ENCODE measurements at regions not wholly inside any gene's neighbourhood (a gene's known extent, or its start where the extent isn't known, plus 50 kb on each side); places are given as distances from the start of the nearest gene placed in this dataset.

DNA sequence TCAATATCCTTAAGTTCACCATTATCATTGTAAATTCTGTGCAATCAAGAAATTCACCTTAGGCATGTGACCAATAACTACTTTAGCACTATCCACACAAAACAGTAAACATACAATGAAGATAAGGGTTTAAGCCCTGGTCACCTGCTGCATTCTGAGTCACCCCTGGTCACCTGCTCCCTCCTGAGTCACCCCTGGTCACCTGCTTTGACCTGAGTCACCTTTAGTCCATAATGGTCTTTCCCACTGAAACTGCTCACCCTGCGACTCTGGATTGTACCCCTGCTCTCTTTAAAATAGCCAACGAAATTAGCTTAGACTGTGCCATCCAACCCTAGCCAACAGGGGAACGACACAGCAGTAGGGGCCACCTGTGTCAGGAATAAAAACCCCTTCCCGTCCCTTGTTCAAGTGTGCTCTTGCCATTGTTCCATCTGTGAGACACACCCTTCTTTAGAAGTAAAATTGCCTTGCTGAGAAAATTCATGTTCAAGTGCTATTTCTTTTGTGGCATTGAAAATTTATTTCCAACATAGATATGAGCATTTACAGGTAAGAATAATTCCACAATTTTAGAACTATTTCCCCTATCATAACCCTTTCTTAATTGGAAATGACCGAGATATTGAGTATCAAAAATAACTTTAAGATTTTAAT is 902.8 kb downstream of the DSC3 start:
- TF ChIP-seq CTCF (IDR thresholded peaks at IDR 0.05) (no peak), ZFX (IDR thresholded peaks at IDR 0.05; ENCODE audit: borderline replicate concordance) (no peak)
- H3K27ac ChIP-seq, result no peak overlapping the region

DNA sequence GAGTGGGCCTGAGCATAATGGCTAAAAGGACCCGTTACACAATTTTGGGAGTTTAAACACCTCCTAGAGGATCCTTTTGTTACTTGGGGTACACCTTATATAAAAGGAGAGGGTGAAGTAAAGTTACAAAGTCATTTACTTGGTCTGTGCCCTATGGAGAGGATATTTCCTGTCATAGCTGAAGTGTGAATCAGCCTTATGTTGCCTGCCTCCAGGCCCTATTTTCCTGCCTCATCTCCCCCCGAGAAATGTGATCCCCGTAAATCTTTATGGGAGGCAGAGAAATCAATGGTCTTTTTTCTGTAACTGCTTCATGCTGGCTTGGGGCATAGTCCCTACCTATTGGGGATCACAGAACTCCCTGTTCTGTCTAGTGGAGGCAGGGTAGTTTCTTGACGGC is 906.6 kb downstream of the DSC3 start:
- TF ChIP-seq ZFX (IDR thresholded peaks at IDR 0.05; ENCODE audit: borderline replicate concordance) (no peak), CTCF (IDR thresholded peaks at IDR 0.05) (no peak)
- no peak overlapping the region for H3K27ac ChIP-seq

DNA sequence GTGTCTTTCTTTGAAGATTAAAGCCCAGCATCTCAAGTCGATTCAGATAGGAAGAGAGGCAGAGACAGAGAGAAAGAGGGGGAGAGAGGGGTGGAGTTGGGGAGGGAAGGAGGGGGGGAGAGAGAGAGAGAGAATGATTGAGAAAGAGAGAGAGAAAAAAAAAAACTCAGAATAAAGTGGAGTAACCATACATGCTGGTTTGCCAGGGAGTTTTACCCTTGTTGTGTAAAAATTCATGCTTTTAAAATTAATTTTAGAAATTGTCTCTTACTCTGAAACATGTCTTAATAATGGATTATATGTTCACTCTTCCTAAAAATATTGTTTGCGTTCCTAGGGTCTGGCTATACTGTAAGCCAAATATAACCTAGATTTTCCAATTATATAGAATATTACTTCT is 908.5 kb downstream of the DSC3 start:
- TF ChIP-seq CTCF (IDR thresholded peaks at IDR 0.05) (no peak), ZFX (IDR thresholded peaks at IDR 0.05; ENCODE audit: borderline replicate concordance) (no peak)
- no peak overlapping the region for H3K27ac ChIP-seq

GRCh38 chr18:30132959-30133358 is 909.6 kb downstream of the DSC3 start:
- TF ChIP-seq CTCF (IDR thresholded peaks at IDR 0.05), result no peak
- TF ChIP-seq ZFX (IDR thresholded peaks at IDR 0.05; ENCODE audit: borderline replicate concordance), result no peak
- H3K27ac ChIP-seq, result no peak overlapping the region

GRCh38 chr18:30121397-30121796 is 921.1 kb downstream of the DSC3 start:
- TF ChIP-seq ZFX (IDR thresholded peaks at IDR 0.05; ENCODE audit: borderline replicate concordance), result no peak
- TF ChIP-seq CTCF (IDR thresholded peaks at IDR 0.05), result no peak
- H3K27ac ChIP-seq, result no peak overlapping the region

DNA sequence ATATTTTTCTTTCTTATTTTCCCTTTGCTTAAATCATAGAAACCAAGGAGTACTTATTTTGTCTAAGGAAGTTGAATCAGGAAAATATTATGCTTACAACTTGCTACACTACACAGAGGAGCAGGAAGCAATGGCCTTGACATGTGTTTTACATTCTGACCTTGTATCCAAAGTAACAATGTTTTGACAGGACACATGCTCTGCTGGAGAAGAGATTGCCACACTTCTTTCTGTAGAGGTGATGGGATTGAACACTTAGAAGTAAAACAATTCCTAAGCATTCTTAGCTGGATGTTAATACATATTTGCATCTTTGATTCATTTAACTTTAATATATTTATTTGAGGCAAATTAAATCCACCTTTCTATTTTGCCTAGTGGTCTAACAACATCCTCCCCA is 929.1 kb downstream of the DSC3 start:
- no peak for TF ChIP-seq CTCF (IDR thresholded peaks at IDR 0.05)
- TF ChIP-seq ZFX (IDR thresholded peaks at IDR 0.05; ENCODE audit: borderline replicate concordance), result no peak
- H3K27ac ChIP-seq, result no peak overlapping the region

DNA sequence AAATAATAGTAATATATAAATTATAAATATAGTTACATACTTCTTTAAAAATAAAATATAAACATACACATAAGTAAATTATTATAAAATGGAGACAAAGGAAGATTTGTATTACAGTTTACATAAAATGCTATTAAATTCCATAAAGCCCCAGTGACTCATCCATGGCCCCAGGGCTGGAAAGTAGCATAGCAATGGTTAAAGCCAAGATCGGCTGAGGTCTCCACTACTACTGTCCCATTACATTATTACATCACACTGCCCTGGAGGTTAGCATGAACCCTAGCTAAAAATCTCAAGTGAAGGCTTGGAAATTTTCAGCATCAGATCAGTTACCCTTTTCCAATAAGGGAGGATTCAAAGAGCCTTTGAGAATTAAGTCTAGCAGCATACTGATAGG is 936.2 kb downstream of the DSC3 start:
- H3K27ac ChIP-seq, result peak overlapping the region; percentile 45; the same call in 1 of the 2 replicates
- TF ChIP-seq CTCF (IDR thresholded peaks at IDR 0.05) (no peak), ZFX (IDR thresholded peaks at IDR 0.05; ENCODE audit: borderline replicate concordance) (no peak)
